GM18861 (cell line): ENCODE measurements at regions not wholly inside any gene's neighbourhood (a gene's known extent, or its start where the extent isn't known, plus 50 kb on each side); places are given as distances from the start of the nearest gene placed in this dataset.
"Not testable (repeated sequence)": the region's sequence is repeated elsewhere in the genome, so short reads cannot be mapped to it uniquely, and the experiment has no call there.

Experiments
- ATAC-seq: cut with Tn5 transposase; IDR thresholded peaks from one replicate; pipeline ENCODE4 v1.9.1; 2021; ENCODE audit not compliant: unreplicated experiment

GRCh38 chr2:194723446-194723845 lies 933.6 kb upstream of the SLC39A10 start:
- no peak for ATAC-seq

GRCh38 chr2:194721227-194721626 lies 935.8 kb upstream of the SLC39A10 start:
- no peak for ATAC-seq

- ATAC-seq: no peak
These were observed 936.6 kb upstream of the SLC39A10 start for GRCh38 chr2:194720462-194720861.

- no peak for ATAC-seq
These were observed 938.1 kb upstream of the SLC39A10 start for GRCh38 chr2:194718881-194719280.

GRCh38 chr2:194714541-194714940 lies 942.5 kb upstream of the SLC39A10 start:
- no peak for ATAC-seq

GRCh38 chr2:194709840-194710239 lies 947.2 kb upstream of the SLC39A10 start:
- ATAC-seq: no peak

GRCh38 chr2:194706179-194706578 lies 950.8 kb upstream of the SLC39A10 start:
- no peak for ATAC-seq

- ATAC-seq: no peak
These were observed 951.6 kb upstream of the SLC39A10 start for GRCh38 chr2:194705398-194705797.

GRCh38 chr2:194700726-194701125 lies 956.3 kb upstream of the SLC39A10 start:
- no peak for ATAC-seq

- ATAC-seq: no peak
These were observed 956.9 kb upstream of the SLC39A10 start for GRCh38 chr2:194700116-194700515.

GRCh38 chr2:194698012-194698411 lies 959.0 kb upstream of the SLC39A10 start:
- no peak for ATAC-seq

GRCh38 chr2:194697439-194697838 lies 959.6 kb upstream of the SLC39A10 start:
- no peak for ATAC-seq

GRCh38 chr2:194696690-194697089 lies 960.3 kb upstream of the SLC39A10 start:
- ATAC-seq: no peak

GRCh38 chr2:194686569-194686968 lies 970.5 kb upstream of the SLC39A10 start:
- no peak for ATAC-seq

GRCh38 chr2:194674043-194674442 lies 983.0 kb upstream of the SLC39A10 start:
- peak; percentile 42 for ATAC-seq

- ATAC-seq: no peak
These were observed 984.0 kb upstream of the SLC39A10 start for GRCh38 chr2:194672994-194673393.

- no peak for ATAC-seq
These were observed 995.6 kb upstream of the SLC39A10 start for GRCh38 chr2:194661431-194661830.

GRCh38 chr2:194639057-194639456 lies 1018.0 kb upstream of the SLC39A10 start:
- ATAC-seq: not testable (repeated sequence)

- no peak for ATAC-seq
These were observed 1035.1 kb upstream of the SLC39A10 start for GRCh38 chr2:194621945-194622344.

GRCh38 chr2:194619366-194619765 lies 1037.7 kb upstream of the SLC39A10 start:
- no peak for ATAC-seq

- no peak for ATAC-seq
These were observed 1038.6 kb upstream of the SLC39A10 start for GRCh38 chr2:194618432-194618831.

- peak; percentile 90 for ATAC-seq
These were observed 1040.7 kb upstream of the SLC39A10 start for GRCh38 chr2:194616334-194616733.

GRCh38 chr2:194610297-194610696 lies 1046.7 kb upstream of the SLC39A10 start:
- ATAC-seq: no peak

- ATAC-seq: no peak
These were observed 1053.6 kb upstream of the SLC39A10 start for GRCh38 chr2:194603429-194603828.
